HG02885 (cell line): ENCODE measurements at regions not wholly inside any gene's neighbourhood (a gene's known extent, or its start where the extent isn't known, plus 50 kb on each side); places are given as distances from the start of the nearest gene placed in this dataset.
"Not testable (repeated sequence)": the region's sequence is repeated elsewhere in the genome, so short reads cannot be mapped to it uniquely, and the experiment has no call there.

Experiments used
- ATAC-seq: cut with Tn5 transposase; IDR thresholded peaks from one replicate; pipeline ENCODE4 v1.9.1; 2021; ENCODE audit warnings: mild to moderate bottlenecking; ENCODE audit not compliant: unreplicated experiment, poor library complexity

- no peak for ATAC-seq
Observed at GRCh38 chr1:215022204-215022603, 60.3 kb upstream of the KCNK2 start.

GRCh38 chr1:215022741-215023141, 59.8 kb upstream of the KCNK2 start:
- ATAC-seq, result no peak

- no peak for ATAC-seq
Observed at GRCh38 chr1:215023155-215023832, 59.2 kb upstream of the KCNK2 start.

- no peak for ATAC-seq
Observed at GRCh38 chr1:215028954-215029353, 53.6 kb upstream of the KCNK2 start.

- ATAC-seq, result not testable (repeated sequence)
Observed at GRCh38 chr1:215030581-215030980, 52.0 kb upstream of the KCNK2 start.

- no peak for ATAC-seq
Observed at GRCh38 chr1:215031392-215031791, 51.1 kb upstream of the KCNK2 start.
